Activated naive CD4-positive, alpha-beta T cell treated with anti-CD3 and anti-CD28 coated beads for 36 hours (primary cell): ENCODE measurements at regions not wholly inside any gene's neighbourhood (a gene's known extent, or its start where the extent isn't known, plus 50 kb on each side); places are given as distances from the start of the nearest gene placed in this dataset.
A peak's percentile ranks its signal among the peaks of the same experiment; 100 is the strongest.

ENCODE experiments used
- CTCF ChIA-PET: fragments of 350-600 bp; sonication (Branson Sonifier 250); formaldehyde crosslinking; loops from one replicate; lab custom pipeline; 2021; ENCODE audit warnings: antibody characterized with exemption; lab: Charles Lee
- DNase-seq: peaks from one replicate; pipeline ENCODE4 v3.0.0-alpha.2; 2020
- H3K27ac Mint-ChIP-seq: one replicate; pipeline ENCODE4 v1.8.0; 2021; ENCODE audit warnings: mild to moderate bottlenecking, mixed read lengths
- H3K27me3 Mint-ChIP-seq: one replicate; pipeline ENCODE4 v1.8.0; 2021; ENCODE audit warnings: low read depth, mixed read lengths
- H3K36me3 Mint-ChIP-seq: one replicate; pipeline ENCODE4 v1.8.0; 2021; ENCODE audit warnings: low read depth, mixed read lengths
- H3K4me1 Mint-ChIP-seq: one replicate; pipeline ENCODE4 v1.8.0; 2021; ENCODE audit warnings: low read depth, mixed read lengths
- H3K4me3 Mint-ChIP-seq: one replicate; pipeline ENCODE4 v1.8.0; 2021; ENCODE audit warnings: mild to moderate bottlenecking, moderate library complexity, mixed read lengths
- H3K9me3 Mint-ChIP-seq: one replicate; pipeline ENCODE4 v1.8.0; 2021; ENCODE audit warnings: mixed read lengths
- intact Hi-C: fragments of 100-400 bp; cut with micrococcal nuclease; formaldehyde crosslinking; loops from one replicate; pipeline ENCODE4 v1.15.1; 2023

DNA sequence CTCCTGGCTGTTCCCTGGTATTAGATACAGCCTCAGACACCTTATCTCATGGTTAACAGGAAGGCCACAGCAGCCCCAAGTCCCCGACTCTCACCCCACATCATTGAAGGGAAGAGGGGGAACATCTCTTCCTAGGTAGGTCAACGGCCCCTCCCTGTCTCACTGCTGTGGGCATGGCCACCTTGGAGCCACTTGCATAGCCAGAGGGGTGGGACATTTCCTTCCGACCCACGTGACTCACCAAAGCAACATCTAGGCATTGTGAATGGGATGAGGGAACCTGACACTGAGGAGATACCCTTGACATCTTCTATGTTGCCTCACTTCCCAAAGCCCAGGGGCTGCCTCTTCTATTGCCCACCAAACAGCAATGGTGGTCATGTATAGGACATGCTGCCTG lies 68.5 kb upstream of the GPR26 start:
- intact Hi-C loops: no loop called here
- H3K27ac Mint-ChIP-seq: no peak overlapping the region
- H3K36me3 Mint-ChIP-seq: no peaks in the 10 kb centered on the region
- H3K27me3 Mint-ChIP-seq: peaks cover 14% of the 10 kb centered on the region
- H3K4me3 Mint-ChIP-seq: no peak overlapping the region
- DNase-seq: no peak
- H3K4me1 Mint-ChIP-seq: no peaks in the 10 kb centered on the region
- peaks cover 3% of the 10 kb centered on the region for H3K9me3 Mint-ChIP-seq
- CTCF ChIA-PET: no interaction called here

GRCh38 chr10:123599366-123599849 lies 66.7 kb upstream of the GPR26 start:
- Mint-ChIP-seq H3K27ac (no peak overlapping the region), H3K27me3 (peaks cover 19% of the 10 kb centered on the region), H3K9me3 (peaks cover 3% of the 10 kb centered on the region), H3K4me1 (no peaks in the 10 kb centered on the region), H3K4me3 (no peak overlapping the region), H3K36me3 (no peaks in the 10 kb centered on the region)
- DNase-seq: no peak
- CTCF ChIA-PET: no interaction called here
- intact Hi-C loops: no loop called here

DNA sequence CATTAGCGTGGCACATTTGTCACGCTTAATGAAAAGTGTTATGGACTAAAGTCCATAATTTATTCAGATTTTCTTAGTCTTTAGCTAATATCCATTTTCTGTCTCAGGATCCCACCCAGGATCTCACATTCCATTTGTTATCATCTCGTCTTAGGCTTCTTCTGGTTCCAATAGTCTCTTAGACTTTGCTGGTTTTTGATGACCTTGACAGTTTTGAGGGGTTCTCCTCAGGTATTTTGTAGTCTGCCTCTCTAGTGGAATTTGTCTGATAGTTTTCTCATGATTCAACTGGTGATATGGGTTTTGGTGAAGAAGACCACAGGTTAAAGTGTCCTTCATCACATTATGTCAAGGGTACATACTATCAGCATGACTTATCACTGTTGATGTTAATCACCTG lies 66.0 kb upstream of the GPR26 start:
- H3K9me3 Mint-ChIP-seq: peaks cover 3% of the 10 kb centered on the region
- H3K36me3 Mint-ChIP-seq: no peaks in the 10 kb centered on the region
- no peak for DNase-seq
- no peak overlapping the region for H3K4me3 Mint-ChIP-seq
- CTCF ChIA-PET: no interaction called here
- H3K4me1 Mint-ChIP-seq: no peaks in the 10 kb centered on the region
- intact Hi-C loops: no loop called here
- peaks cover 19% of the 10 kb centered on the region for H3K27me3 Mint-ChIP-seq
- no peak overlapping the region for H3K27ac Mint-ChIP-seq

DNA sequence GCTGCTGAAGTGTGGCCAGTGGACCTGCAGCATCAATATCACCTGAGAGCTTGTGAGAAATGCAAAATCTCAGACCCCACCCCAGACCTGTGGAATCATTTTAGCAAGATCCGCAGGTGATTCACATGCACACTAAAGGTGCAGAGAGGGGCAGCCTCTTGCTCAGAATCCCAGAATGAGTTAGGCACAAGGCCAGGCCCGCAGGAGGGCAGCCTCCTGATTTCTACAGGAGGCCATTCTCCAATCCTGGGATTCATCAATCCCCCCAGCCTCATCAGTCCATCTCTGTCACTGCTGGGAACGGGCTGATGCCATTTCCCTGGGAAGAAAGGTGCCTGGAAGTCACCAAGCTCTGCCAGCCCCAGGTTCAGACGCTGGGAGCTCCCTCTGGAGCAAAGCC lies 63.0 kb upstream of the GPR26 start:
- peaks cover 3% of the 10 kb centered on the region for H3K9me3 Mint-ChIP-seq
- H3K4me1 Mint-ChIP-seq: no peaks in the 10 kb centered on the region
- intact Hi-C loops: no loop called here
- H3K36me3 Mint-ChIP-seq: no peaks in the 10 kb centered on the region
- H3K27me3 Mint-ChIP-seq: peaks cover 19% of the 10 kb centered on the region
- no peak overlapping the region for H3K4me3 Mint-ChIP-seq
- CTCF ChIA-PET: no interaction called here
- H3K27ac Mint-ChIP-seq: no peak overlapping the region
- no peak for DNase-seq

GRCh38 chr10:123604506-123604905 lies 61.6 kb upstream of the GPR26 start:
- no peak overlapping the region for H3K27ac Mint-ChIP-seq
- peaks cover 22% of the 10 kb centered on the region for H3K27me3 Mint-ChIP-seq
- intact Hi-C loops: no loop called here
- DNase-seq: no peak
- H3K4me3 Mint-ChIP-seq: no peak overlapping the region
- H3K9me3 Mint-ChIP-seq: peaks cover 3% of the 10 kb centered on the region
- CTCF ChIA-PET: no interaction called here
- no peaks in the 10 kb centered on the region for H3K36me3 Mint-ChIP-seq
- H3K4me1 Mint-ChIP-seq: no peaks in the 10 kb centered on the region

DNA sequence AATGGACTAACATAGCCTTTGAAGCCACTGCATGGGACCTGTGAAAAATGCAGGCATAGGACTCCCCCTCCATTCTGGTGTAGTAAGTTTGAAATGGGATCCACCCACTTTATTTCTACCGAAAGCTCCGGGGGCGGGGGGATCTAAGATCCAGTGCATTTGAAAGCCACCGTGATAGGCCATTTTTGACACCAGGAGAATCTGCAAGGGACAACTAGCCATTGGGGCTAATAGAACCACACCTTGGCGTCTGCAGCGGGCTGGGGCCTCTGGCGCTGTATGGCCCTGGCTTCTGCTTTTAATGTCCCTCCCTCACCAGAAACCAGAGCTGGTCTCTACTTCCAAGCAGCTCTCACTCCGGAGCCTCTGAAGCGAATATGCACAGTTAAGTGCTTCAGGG lies 60.1 kb upstream of the GPR26 start:
- CTCF ChIA-PET: interaction anchor here (0.9 kb wide), 1 partner anchor 19 kb away, joined by 5 read pairs; no protein-coding TSS in a partner anchor
- Mint-ChIP-seq H3K27ac (no peak overlapping the region), H3K36me3 (no peaks in the 10 kb centered on the region), H3K27me3 (peaks cover 22% of the 10 kb centered on the region), H3K9me3 (peaks cover 3% of the 10 kb centered on the region), H3K4me1 (no peaks in the 10 kb centered on the region), H3K4me3 (no peak overlapping the region)
- no peak for DNase-seq
- intact Hi-C loops: no loop called here

DNA sequence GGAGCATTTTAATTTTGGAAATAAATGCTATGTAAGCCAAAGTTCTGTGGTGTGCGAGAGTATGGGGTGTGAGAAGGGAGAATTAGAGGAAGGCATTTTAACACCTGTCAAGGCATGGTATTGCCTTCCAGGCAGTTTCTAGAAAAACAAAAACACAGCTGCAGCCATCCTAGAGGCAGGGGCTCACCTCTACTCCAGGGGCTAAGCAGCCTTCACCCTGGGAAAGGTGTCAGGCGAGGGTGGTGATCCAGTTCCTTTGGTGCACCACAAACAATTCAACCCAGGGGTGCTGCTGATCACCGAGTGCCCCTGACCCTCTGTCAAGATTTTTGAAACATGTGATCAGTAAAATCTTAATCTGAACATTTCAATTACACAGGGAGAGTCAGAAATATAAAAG lies 59.2 kb upstream of the GPR26 start:
- peaks cover 22% of the 10 kb centered on the region for H3K27me3 Mint-ChIP-seq
- H3K4me1 Mint-ChIP-seq: no peaks in the 10 kb centered on the region
- CTCF ChIA-PET: interaction anchor here (0.9 kb wide), 1 partner anchor 18 kb away, joined by 5 read pairs; no protein-coding TSS in a partner anchor
- no peak overlapping the region for H3K27ac Mint-ChIP-seq
- no peak for DNase-seq
- H3K4me3 Mint-ChIP-seq: no peak overlapping the region
- peaks cover under 1% of the 10 kb centered on the region for H3K9me3 Mint-ChIP-seq
- intact Hi-C loops: no loop called here
- H3K36me3 Mint-ChIP-seq: no peaks in the 10 kb centered on the region

- DNase-seq: no peak
- CTCF ChIA-PET: no interaction called here
- Mint-ChIP-seq H3K4me1 (no peaks in the 10 kb centered on the region), H3K27me3 (peaks cover 22% of the 10 kb centered on the region), H3K27ac (no peak overlapping the region), H3K9me3 (no peaks in the 10 kb centered on the region), H3K36me3 (no peaks in the 10 kb centered on the region), H3K4me3 (no peak overlapping the region)
- intact Hi-C loops: no loop called here
Measured at GRCh38 chr10:123607386-123607785, 58.8 kb upstream of the GPR26 start.

- Mint-ChIP-seq H3K4me3 (no peak overlapping the region), H3K36me3 (no peaks in the 10 kb centered on the region)
Measured at GRCh38 chr10:123608047-123608446, 58.1 kb upstream of the GPR26 start.

DNA sequence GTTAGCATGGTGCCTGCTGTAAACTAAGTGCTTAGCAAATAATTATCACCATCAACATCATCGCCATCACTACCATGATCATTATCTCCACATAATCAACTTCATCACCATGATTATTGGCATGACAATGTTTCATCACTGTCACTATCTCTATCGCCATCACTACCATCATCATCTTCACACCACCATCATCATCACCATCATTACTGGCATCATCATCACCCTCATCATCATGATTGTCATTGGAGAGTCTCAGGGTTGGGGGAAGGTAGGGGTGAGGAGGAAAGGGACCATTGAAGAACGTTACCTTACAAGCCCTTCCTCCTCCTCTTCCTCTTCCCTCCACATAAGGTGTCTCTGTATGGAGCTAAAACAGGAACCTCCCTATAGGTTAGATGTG lies 54.9 kb upstream of the GPR26 start:
- no peak overlapping the region for H3K27ac Mint-ChIP-seq
- H3K9me3 Mint-ChIP-seq: no peaks in the 10 kb centered on the region
- H3K36me3 Mint-ChIP-seq: no peaks in the 10 kb centered on the region
- no peak for DNase-seq
- peaks cover 10% of the 10 kb centered on the region for H3K27me3 Mint-ChIP-seq
- CTCF ChIA-PET: no interaction called here
- no peaks in the 10 kb centered on the region for H3K4me1 Mint-ChIP-seq
- H3K4me3 Mint-ChIP-seq: no peak overlapping the region
- intact Hi-C loops: no loop called here

More at GRCh38 chr10:123608047-123608446, 58.1 kb upstream of the GPR26 start:
- no peak for DNase-seq
- CTCF ChIA-PET: no interaction called here
- intact Hi-C loops: no loop called here
- Mint-ChIP-seq H3K4me1 (no peaks in the 10 kb centered on the region), H3K27ac (no peak overlapping the region), H3K9me3 (no peaks in the 10 kb centered on the region), H3K27me3 (peaks cover 18% of the 10 kb centered on the region)

GRCh38 chr10:123611876-123612275 lies 54.3 kb upstream of the GPR26 start:
- no peak overlapping the region for H3K4me3 Mint-ChIP-seq
- H3K27ac Mint-ChIP-seq: no peak overlapping the region
- no peaks in the 10 kb centered on the region for H3K36me3 Mint-ChIP-seq
- DNase-seq: no peak
- intact Hi-C loops: no loop called here
- H3K4me1 Mint-ChIP-seq: no peaks in the 10 kb centered on the region
- CTCF ChIA-PET: no interaction called here
- peaks cover 8% of the 10 kb centered on the region for H3K27me3 Mint-ChIP-seq
- H3K9me3 Mint-ChIP-seq: no peaks in the 10 kb centered on the region

GRCh38 chr10:123613346-123613850 lies 52.8 kb upstream of the GPR26 start:
- no peak for DNase-seq
- H3K36me3 Mint-ChIP-seq: no peaks in the 10 kb centered on the region
- no peaks in the 10 kb centered on the region for H3K9me3 Mint-ChIP-seq
- no peak overlapping the region for H3K27ac Mint-ChIP-seq
- intact Hi-C loops: no loop called here
- peaks cover 8% of the 10 kb centered on the region for H3K27me3 Mint-ChIP-seq
- H3K4me1 Mint-ChIP-seq: no peaks in the 10 kb centered on the region
- H3K4me3 Mint-ChIP-seq: no peak overlapping the region
- CTCF ChIA-PET: no interaction called here

- H3K27ac Mint-ChIP-seq: no peak overlapping the region
- no peaks in the 10 kb centered on the region for H3K4me1 Mint-ChIP-seq
- intact Hi-C loops: no loop called here
- CTCF ChIA-PET: no interaction called here
- peak; percentile 77 for DNase-seq
- H3K4me3 Mint-ChIP-seq: no peak overlapping the region
- peaks cover 5% of the 10 kb centered on the region for H3K27me3 Mint-ChIP-seq
- no peaks in the 10 kb centered on the region for H3K9me3 Mint-ChIP-seq
- no peaks in the 10 kb centered on the region for H3K36me3 Mint-ChIP-seq
Measured at GRCh38 chr10:123614888-123615287, 51.3 kb upstream of the GPR26 start.
